ENCODE measurements at regions not wholly inside any gene's neighbourhood (a gene's known extent, or its start where the extent isn't known, plus 50 kb on each side); places are given as distances from the start of the nearest gene placed in this dataset.

GRCh38 chr15:96462768-96463750 is 132.6 kb downstream of the NR2F2 start:
- no peak for DNase-seq (ENCODE audit: low read depth, low spot score)
- Histone ChIP-seq H3K36me3 (ENCODE audit: control insufficient read depth in 2 of 2, extremely low read depth in 1 of 2, insufficient read depth in 2 of 2, low read length in 2 of 2) (no peaks in the 10 kb centered on the region), H3K9me3 (ENCODE audit: control insufficient read depth, low read depth, low read length) (no peaks in the 10 kb centered on the region), H2AFZ (ENCODE audit: control insufficient read depth, low read length) (no peak overlapping the region), H3K4me2 (ENCODE audit: control insufficient read depth, extremely low read depth, insufficient read depth, low read depth, low read length) (no peak overlapping the region), H3K4me3 (ENCODE audit: control insufficient read depth in 2 of 3, extremely low read depth in 1 of 3, insufficient read depth in 2 of 3, low read depth in 1 of 3, low read length in 3 of 3) (no peak overlapping the region), H3K27ac (ENCODE audit: control insufficient read depth, insufficient read depth, low read length) (no peak overlapping the region), H4K20me1 (ENCODE audit: control insufficient read depth, extremely low read depth, insufficient read depth, low read length) (no peaks in the 10 kb centered on the region), H3K9me1 (ENCODE audit: control insufficient read depth, extremely low read depth, insufficient read depth, low read length) (no peaks in the 10 kb centered on the region), H3K4me1 (ENCODE audit: control insufficient read depth, extremely low read depth, insufficient read depth, low read length) (no peaks in the 10 kb centered on the region), H3K79me2 (ENCODE audit: control insufficient read depth, insufficient read depth, low read length) (no peaks in the 10 kb centered on the region), H3K27me3 (ENCODE audit: control insufficient read depth, extremely low read depth, insufficient read depth, low read length) (no peaks in the 10 kb centered on the region), H3K9ac (ENCODE audit: control insufficient read depth, extremely low read depth, insufficient read depth, low read length) (no peak overlapping the region)
- dilution Hi-C loops (cut with MboI; ENCODE audit: extremely low pct_ligation_motif_present, low sequenced_read_pairs): no loop called here
- TF ChIP-seq EZH2 (IDR thresholded peaks at IDR 0.05; ENCODE audit: low read length) (no peak), CTCF (optimal IDR thresholded peaks at IDR 0.05 in 1 of 3, IDR thresholded peaks at IDR 0.05 in 1 of 3, conservative IDR thresholded peaks at IDR 0.05 in 1 of 3; ENCODE audit: extremely low read depth in 1 of 3, insufficient read depth in 2 of 3, low read length in 3 of 3) (no peak)
- no peak for FAIRE-seq

- H3K4me2 ChIP-seq (ENCODE audit: control insufficient read depth, extremely low read depth, insufficient read depth, low read depth, low read length): no peak overlapping the region
- no peak for TF ChIP-seq EZH2 (IDR thresholded peaks at IDR 0.05; ENCODE audit: low read length)
- no peak for TF ChIP-seq CTCF (optimal IDR thresholded peaks at IDR 0.05 in 1 of 3, IDR thresholded peaks at IDR 0.05 in 1 of 3, conservative IDR thresholded peaks at IDR 0.05 in 1 of 3; ENCODE audit: extremely low read depth in 1 of 3, insufficient read depth in 2 of 3, low read length in 3 of 3)
- H3K9ac ChIP-seq (ENCODE audit: control insufficient read depth, extremely low read depth, insufficient read depth, low read length): no peak overlapping the region
- FAIRE-seq: no peak
- dilution Hi-C loops (cut with MboI; ENCODE audit: extremely low pct_ligation_motif_present, low sequenced_read_pairs): no loop called here
- H3K36me3 ChIP-seq (ENCODE audit: control insufficient read depth in 2 of 2, extremely low read depth in 1 of 2, insufficient read depth in 2 of 2, low read length in 2 of 2): no peaks in the 10 kb centered on the region
- H3K4me3 ChIP-seq (ENCODE audit: control insufficient read depth in 2 of 3, extremely low read depth in 1 of 3, insufficient read depth in 2 of 3, low read depth in 1 of 3, low read length in 3 of 3): no peak overlapping the region
- no peaks in the 10 kb centered on the region for H3K9me3 ChIP-seq (ENCODE audit: control insufficient read depth, low read depth, low read length)
- peaks cover 4% of the 10 kb centered on the region for H3K27me3 ChIP-seq (ENCODE audit: control insufficient read depth, extremely low read depth, insufficient read depth, low read length)
- DNase-seq (ENCODE audit: low read depth, low spot score): no peak
- H3K9me1 ChIP-seq (ENCODE audit: control insufficient read depth, extremely low read depth, insufficient read depth, low read length): no peaks in the 10 kb centered on the region
- H3K27ac ChIP-seq (ENCODE audit: control insufficient read depth, insufficient read depth, low read length): no peak overlapping the region
- H4K20me1 ChIP-seq (ENCODE audit: control insufficient read depth, extremely low read depth, insufficient read depth, low read length): no peaks in the 10 kb centered on the region
- H3K4me1 ChIP-seq (ENCODE audit: control insufficient read depth, extremely low read depth, insufficient read depth, low read length): no peaks in the 10 kb centered on the region
- no peaks in the 10 kb centered on the region for H3K79me2 ChIP-seq (ENCODE audit: control insufficient read depth, insufficient read depth, low read length)
- H2AFZ ChIP-seq (ENCODE audit: control insufficient read depth, low read length): no peak overlapping the region
These were observed 136.0 kb downstream of the NR2F2 start for GRCh38 chr15:96466389-96466947.
